H9 (cell line): ENCODE measurements at regions not wholly inside any gene's neighbourhood (a gene's known extent, or its start where the extent isn't known, plus 50 kb on each side); places are given as distances from the start of the nearest gene placed in this dataset.

Source experiments
- DNase-seq: peaks from one replicate; pipeline ENCODE4 v3.0.0-alpha.2; 2017
- H2AFZ ChIP-seq: one replicate; pipeline ENCODE4 v1.6.1; 2013; ENCODE audit warnings: mild to moderate bottlenecking, low read length, control low read depth, moderate library complexity
- H2AK5ac ChIP-seq: 2 replicates; pipeline ENCODE4 v1.6.1; 2013; ENCODE audit warnings: low read length, control low read depth, mixed read lengths; ENCODE audit not compliant: insufficient read length
- H2BK120ac ChIP-seq: one replicate; pipeline ENCODE4 v1.6.1; 2013; ENCODE audit warnings: low read depth, mild to moderate bottlenecking, low read length, control low read depth, inconsistent platforms; ENCODE audit not compliant: poor library complexity, severe bottlenecking
- H2BK12ac ChIP-seq: 2 replicates; pipeline ENCODE4 v1.6.1; 2013; ENCODE audit warnings: low read length, control low read depth, mixed read lengths, low read depth; ENCODE audit not compliant: insufficient read length
- H2BK15ac ChIP-seq: 2 replicates; pipeline ENCODE4 v1.6.1; 2013; ENCODE audit warnings: low read depth, low read length, control low read depth
- H2BK20ac ChIP-seq: one replicate; pipeline ENCODE4 v1.6.1; 2013; ENCODE audit warnings: low read depth, mild to moderate bottlenecking, low read length, control low read depth, inconsistent platforms; ENCODE audit not compliant: poor library complexity, severe bottlenecking
- H2BK5ac ChIP-seq: 2 replicates; pipeline ENCODE4 v1.6.1; 2013; ENCODE audit warnings: low read length, control low read depth, mixed read lengths; ENCODE audit not compliant: insufficient read length
- H3K14ac ChIP-seq: 2 replicates; pipeline ENCODE4 v1.6.1; 2013; ENCODE audit warnings: low read length, control low read depth; ENCODE audit not compliant: insufficient read depth
- H3K18ac ChIP-seq: 2 replicates; pipeline ENCODE4 v1.6.1; 2013; ENCODE audit warnings: low read depth, mild to moderate bottlenecking, mixed read lengths, low read length, control low read depth; ENCODE audit not compliant: insufficient read length
- H3K23ac ChIP-seq: 2 replicates; pipeline ENCODE4 v1.6.1; 2013; ENCODE audit warnings: low read length, control low read depth, mixed read lengths, low read depth; ENCODE audit not compliant: insufficient read length
- H3K23me2 ChIP-seq: 2 replicates; pipeline ENCODE4 v1.6.1; 2013; ENCODE audit warnings: low read depth, mild to moderate bottlenecking, mixed read lengths, low read length, control low read depth; ENCODE audit not compliant: insufficient read length, poor library complexity, severe bottlenecking
- H3K27ac ChIP-seq: 2 replicates; pipeline ENCODE4 v1.5.1; 2013; ENCODE audit warnings: low read length, control low read depth, mixed read lengths, low read depth; ENCODE audit not compliant: insufficient read length
- H3K27me3 ChIP-seq: 2 replicates; pipeline ENCODE4 v1.6.1; 2013; ENCODE audit warnings: low read length, control low read depth, inconsistent platforms; ENCODE audit not compliant: insufficient read depth
- H3K4ac ChIP-seq: 2 replicates; pipeline ENCODE4 v1.6.1; 2013; ENCODE audit warnings: low read depth, mild to moderate bottlenecking, control low read depth, inconsistent platforms, low read length, moderate library complexity
- H3K4me1 ChIP-seq: 2 replicates; pipeline ENCODE4 v1.6.1; 2013; ENCODE audit warnings: low read length, control low read depth, inconsistent platforms; ENCODE audit not compliant: insufficient read depth
- H3K4me2 ChIP-seq: 2 replicates; pipeline ENCODE4 v1.6.1; 2013; ENCODE audit warnings: low read length, control low read depth, mixed read lengths; ENCODE audit not compliant: insufficient read length, insufficient read depth
- H3K56ac ChIP-seq: 2 replicates; pipeline ENCODE4 v1.6.1; 2013; ENCODE audit warnings: low read depth, mild to moderate bottlenecking, mixed read lengths, low read length, control low read depth; ENCODE audit not compliant: insufficient read length
- H3K79me1 ChIP-seq: 2 replicates; pipeline ENCODE4 v1.6.1; 2013; ENCODE audit warnings: low read depth, mild to moderate bottlenecking, moderate library complexity, low read length, control low read depth, inconsistent platforms; ENCODE audit not compliant: insufficient read depth, poor library complexity, severe bottlenecking
- H3K79me2 ChIP-seq: 2 replicates; pipeline ENCODE4 v1.6.1; 2013; ENCODE audit warnings: low read length, control low read depth, inconsistent platforms; ENCODE audit not compliant: insufficient read depth
- H3K9ac ChIP-seq: 2 replicates; pipeline ENCODE4 v1.6.1; 2013; ENCODE audit warnings: low read length, control low read depth, mixed read lengths; ENCODE audit not compliant: insufficient read length; ENCODE audit errors: extremely low read depth
- H3K9me3 ChIP-seq: one replicate; pipeline ENCODE4 v1.6.1; 2013; ENCODE audit warnings: low read depth, low read length, inconsistent platforms; ENCODE audit not compliant: control insufficient read depth
- H3T11ph ChIP-seq: one replicate; pipeline ENCODE4 v1.6.1; 2013; ENCODE audit warnings: mild to moderate bottlenecking, low read length, control low read depth, inconsistent platforms
- H4K20me1 ChIP-seq: one replicate; pipeline ENCODE4 v1.6.1; 2013; ENCODE audit not compliant: control insufficient read depth, insufficient read length, insufficient read depth
- H4K5ac ChIP-seq: 2 replicates; pipeline ENCODE4 v1.6.1; 2013; ENCODE audit warnings: low read depth, mild to moderate bottlenecking, mixed read lengths, low read length, control low read depth; ENCODE audit not compliant: insufficient read length
- H4K8ac ChIP-seq: replicated peaks from 2 replicates; pipeline ENCODE4 v1.6.1; 2013; ENCODE audit warnings: low read length, control low read depth, mixed read lengths, low read depth; ENCODE audit not compliant: insufficient read length
- H4K91ac ChIP-seq: 2 replicates; pipeline ENCODE4 v1.6.1; 2013; ENCODE audit warnings: low read depth, mild to moderate bottlenecking, moderate library complexity, mixed read lengths, low read length, control low read depth; ENCODE audit not compliant: insufficient read length
- H3K27ac Mint-ChIP-seq, 3 experiments: 2 replicates in 2 of 3; 3 replicates in 1 of 3; pipeline ENCODE4 v1.8.0; 2020 to 2021; ENCODE audit warnings: mixed read lengths in 3 of 3, mild to moderate bottlenecking in 1 of 3, moderate library complexity in 1 of 3
- H3K27me3 Mint-ChIP-seq: 2 replicates; pipeline ENCODE4 v1.8.0; 2021; ENCODE audit warnings: low read depth, mild to moderate bottlenecking, moderate library complexity, mixed read lengths
- H3K36me3 Mint-ChIP-seq, 3 experiments: 2 replicates in 2 of 3; 3 replicates in 1 of 3; pipeline ENCODE4 v1.8.0; 2020 to 2021; ENCODE audit warnings: low read depth in 3 of 3, mixed read lengths in 3 of 3; ENCODE audit not compliant: insufficient read depth in 1 of 3
- H3K4me1 Mint-ChIP-seq, 2 experiments: 2 replicates each; pipeline ENCODE4 v1.8.0; 2020; ENCODE audit warnings: mixed read lengths in 2 of 2
- H3K4me3 Mint-ChIP-seq, 2 experiments: 2 replicates in 1 of 2; 3 replicates in 1 of 2; pipeline ENCODE4 v1.8.0; 2020 to 2021; ENCODE audit warnings: mild to moderate bottlenecking in 2 of 2, mixed read lengths in 2 of 2, moderate library complexity in 1 of 2
- H3K9me3 Mint-ChIP-seq, 2 experiments: 2 replicates in 1 of 2; 3 replicates in 1 of 2; pipeline ENCODE4 v1.8.0; 2020; ENCODE audit warnings: mild to moderate bottlenecking in 2 of 2, mixed read lengths in 2 of 2, moderate library complexity in 1 of 2
- CTCF ChIP-seq: fragments of 200-600 bp; sonication (generic); conservative IDR thresholded peaks from 3 replicates; pipeline ENCODE4 v1.8.0; 2021; ENCODE audit warnings: antibody characterized with exemption, mild to moderate bottlenecking
- WGBS: extraction: QIAGEN DNeasy Blood & Tissue Kit; methylation state at CpG from one replicate; pipeline ENCODE4 v1.1.7; 2013; ENCODE audit warnings: missing lambda C conversion rate, low lambda C conversion rate, mixed read lengths; ENCODE audit not compliant: insufficient read length; ENCODE audit errors: extremely low coverage; 5-methylcytosine and 5-hydroxymethylcytosine counted together

DNA sequence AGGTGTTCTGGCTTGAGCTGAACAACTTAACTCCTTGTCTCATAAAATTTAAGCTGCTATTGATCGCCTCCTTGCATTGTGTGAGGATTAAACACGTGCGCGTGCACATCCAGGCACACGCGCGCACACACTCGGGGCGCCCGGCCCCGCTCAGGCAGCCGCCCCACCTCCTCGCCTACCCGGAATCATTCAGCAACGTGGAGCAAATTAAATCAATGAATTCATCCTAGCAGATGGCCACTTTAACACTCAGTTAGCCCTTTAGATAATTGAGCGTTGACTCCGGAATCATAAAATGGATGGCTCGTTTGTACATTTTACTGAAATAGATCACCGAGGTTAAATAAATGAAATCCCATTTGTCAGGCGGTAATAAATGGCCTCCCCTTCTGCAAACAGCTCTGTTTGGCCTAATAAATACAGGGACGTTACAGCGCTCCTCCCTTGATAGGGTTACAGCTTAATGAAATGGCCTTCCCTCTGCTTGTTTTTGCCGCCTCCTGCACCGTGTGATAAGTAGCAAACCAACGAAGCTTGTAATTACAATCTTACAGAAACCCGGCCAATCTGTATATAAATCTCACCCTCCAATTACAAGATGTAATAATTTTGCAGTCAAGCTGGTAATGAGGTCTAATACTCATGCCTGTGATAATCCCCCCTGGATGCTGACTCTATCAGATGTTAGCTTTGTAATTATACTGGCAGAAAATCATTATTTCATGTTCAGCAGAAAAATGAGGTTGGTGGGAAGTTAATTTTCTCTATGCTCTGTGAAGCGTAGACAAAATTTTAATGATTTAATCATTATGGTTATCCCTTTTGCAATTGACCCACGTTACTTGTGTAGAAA, 229.7 kb upstream of the IRX4 start:
- no peak overlapping the region for H4K5ac ChIP-seq
- peaks cover 4% of the 10 kb centered on the region for H3K27me3 Mint-ChIP-seq
- peaks cover 0 to 3% (median 0%) of the 10 kb centered on the region in 3 experiments; a peak in 3 of 7 replicates for H3K36me3 Mint-ChIP-seq
- no peak overlapping the region for H3K18ac ChIP-seq
- no peak overlapping the region for H3K27ac Mint-ChIP-seq
- no peaks in the 10 kb centered on the region for H3K79me2 ChIP-seq
- H4K8ac ChIP-seq: no peak overlapping the region
- no peaks in the 10 kb centered on the region for H3K9me3 ChIP-seq
- H2AK5ac ChIP-seq: no peak overlapping the region
- H2BK5ac ChIP-seq: no peak overlapping the region
- no peak overlapping the region for H2BK20ac ChIP-seq
- H2AFZ ChIP-seq: no peak overlapping the region
- no peak for DNase-seq
- H3K4me1 Mint-ChIP-seq: peaks cover 4% of the 10 kb centered on the region in 2 experiments; a peak in 2 of 4 replicates
- WGBS: no CpG with 5 or more reads among the region's 28 CpGs
- peaks cover 8 to 11% of the 10 kb centered on the region in 2 experiments for H3K9me3 Mint-ChIP-seq
- H3K56ac ChIP-seq: no peak overlapping the region
- no peak overlapping the region for H3K4me2 ChIP-seq
- H3K4me1 ChIP-seq: no peaks in the 10 kb centered on the region
- no peak overlapping the region for H2BK15ac ChIP-seq
- H3K27me3 ChIP-seq: no peaks in the 10 kb centered on the region
- H2BK12ac ChIP-seq: no peak overlapping the region
- no peak overlapping the region for H4K91ac ChIP-seq
- H3K4ac ChIP-seq: no peak overlapping the region
- H3K9ac ChIP-seq: no peak overlapping the region
- no peaks in the 10 kb centered on the region for H3K79me1 ChIP-seq
- no peak overlapping the region for H3K4me3 Mint-ChIP-seq
- H3K27ac ChIP-seq: no peak overlapping the region
- H2BK120ac ChIP-seq: no peak overlapping the region
- no peak overlapping the region for H3T11ph ChIP-seq
- H3K23me2 ChIP-seq: no peaks in the 10 kb centered on the region
- no peak for TF ChIP-seq CTCF
- no peak overlapping the region for H3K14ac ChIP-seq
- no peak overlapping the region for H3K23ac ChIP-seq
- no peaks in the 10 kb centered on the region for H4K20me1 ChIP-seq
